ENCODE measurements at regions not wholly inside any gene's neighbourhood (a gene's known extent, or its start where the extent isn't known, plus 50 kb on each side); places are given as distances from the start of the nearest gene placed in this dataset.

DNA sequence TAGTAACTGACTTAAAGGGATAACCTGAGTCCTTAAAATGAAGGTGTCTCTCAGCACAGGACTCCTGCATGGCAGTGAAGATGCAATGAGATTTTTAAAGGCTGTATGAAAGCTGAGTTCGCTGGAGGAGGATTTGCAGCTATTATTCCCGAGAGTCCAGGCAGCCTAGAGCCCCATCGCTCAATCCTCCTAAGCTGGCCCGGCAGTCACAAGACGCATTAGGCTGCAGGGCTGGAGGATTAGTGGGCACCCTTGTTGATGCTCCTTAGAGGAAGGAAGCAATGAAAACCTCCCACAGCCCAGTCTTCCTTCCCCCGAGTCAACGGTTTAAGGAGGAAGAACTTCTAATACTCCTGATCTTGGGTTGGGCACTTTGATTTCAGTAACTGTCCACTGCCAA lies 239.5 kb downstream of the EFNB2 start:
- no peak for DNase-seq

GRCh38 chr13:106291006-106291405 lies 244.5 kb downstream of the EFNB2 start:
- DNase-seq, result no peak

DNA sequence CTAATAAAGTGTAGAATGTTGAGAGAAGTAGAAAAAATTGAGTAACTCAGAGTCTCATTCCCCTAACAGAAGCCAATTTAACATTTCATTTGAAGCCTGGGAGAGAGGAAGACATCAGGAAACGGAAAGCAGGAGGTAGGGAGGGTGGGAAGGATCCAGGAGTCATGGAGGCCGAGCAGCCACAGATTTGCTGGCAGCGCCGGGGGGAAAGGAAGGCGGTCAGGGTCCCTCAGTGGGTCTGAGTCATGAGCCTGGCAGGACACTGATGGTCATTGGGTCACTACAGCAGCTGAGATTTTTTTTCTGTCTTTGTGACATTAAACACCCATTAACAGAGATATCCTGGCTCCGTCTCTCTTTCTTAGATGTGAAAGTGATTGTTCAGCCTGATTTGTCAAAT lies 248.1 kb downstream of the EFNB2 start:
- DNase-seq, result no peak

DNA sequence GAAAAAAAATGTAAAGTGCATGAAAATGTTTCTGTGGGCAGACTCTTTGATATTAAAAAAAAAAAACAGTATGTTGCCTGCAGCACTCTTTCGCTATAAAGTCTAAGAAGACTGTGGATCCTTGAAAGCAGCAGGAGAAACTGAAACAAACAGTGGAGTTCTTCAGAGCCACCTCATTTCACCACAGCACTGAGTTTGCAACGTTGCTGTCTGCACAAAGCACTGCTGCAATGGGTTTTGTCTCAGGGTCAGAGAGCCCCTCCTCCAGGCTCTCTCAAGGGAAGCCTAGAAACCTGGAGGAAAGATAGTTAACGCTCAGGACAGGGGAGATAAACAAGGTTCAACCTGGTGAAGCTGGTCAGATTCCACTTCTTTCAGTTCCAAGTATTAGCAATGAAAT lies 248.7 kb downstream of the EFNB2 start:
- no peak for DNase-seq

GRCh38 chr13:106284358-106284757 lies 251.1 kb downstream of the EFNB2 start:
- DNase-seq, result no peak

DNA sequence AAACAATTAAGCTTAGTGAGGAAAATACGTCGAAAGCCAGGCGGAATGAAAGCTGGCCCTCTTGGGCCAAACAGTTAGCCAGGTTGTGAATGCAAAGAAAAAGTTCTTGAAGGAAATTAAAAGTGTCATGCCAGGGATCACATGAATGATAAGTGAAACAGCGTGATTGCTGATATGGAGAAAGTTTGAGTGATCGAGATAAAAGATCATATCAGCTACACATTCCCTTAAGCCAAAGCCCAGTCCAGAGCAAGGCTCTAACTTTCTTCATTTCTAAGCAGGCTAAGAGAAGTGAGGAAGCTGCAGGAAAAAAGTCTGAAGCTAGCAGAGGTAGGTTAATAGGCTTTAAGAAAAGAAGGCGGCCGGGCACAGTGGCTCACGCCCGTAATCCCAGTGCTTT lies 254.0 kb downstream of the EFNB2 start:
- no peak for DNase-seq

- DNase-seq, result no peak
Observed at GRCh38 chr13:106277484-106278154, 257.8 kb downstream of the EFNB2 start.

DNA sequence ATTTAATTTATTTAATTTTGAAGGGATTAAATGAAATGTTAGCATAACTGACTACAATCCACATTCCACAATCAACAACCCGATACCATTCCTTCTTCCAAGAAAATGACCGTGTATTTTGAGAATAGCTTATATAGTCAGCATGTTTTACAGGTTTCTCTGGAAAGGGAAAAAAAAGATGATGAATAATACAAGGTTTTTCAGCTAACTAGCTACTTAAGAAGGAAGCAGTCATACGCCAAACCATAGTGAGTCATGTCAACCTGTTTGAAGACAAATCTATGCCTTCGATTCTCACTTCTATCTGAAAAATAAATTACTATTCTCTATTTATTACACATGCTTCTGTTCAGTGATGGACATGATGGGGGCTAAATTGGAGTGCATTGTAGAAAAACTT lies 258.6 kb downstream of the EFNB2 start:
- no peak for DNase-seq

DNA sequence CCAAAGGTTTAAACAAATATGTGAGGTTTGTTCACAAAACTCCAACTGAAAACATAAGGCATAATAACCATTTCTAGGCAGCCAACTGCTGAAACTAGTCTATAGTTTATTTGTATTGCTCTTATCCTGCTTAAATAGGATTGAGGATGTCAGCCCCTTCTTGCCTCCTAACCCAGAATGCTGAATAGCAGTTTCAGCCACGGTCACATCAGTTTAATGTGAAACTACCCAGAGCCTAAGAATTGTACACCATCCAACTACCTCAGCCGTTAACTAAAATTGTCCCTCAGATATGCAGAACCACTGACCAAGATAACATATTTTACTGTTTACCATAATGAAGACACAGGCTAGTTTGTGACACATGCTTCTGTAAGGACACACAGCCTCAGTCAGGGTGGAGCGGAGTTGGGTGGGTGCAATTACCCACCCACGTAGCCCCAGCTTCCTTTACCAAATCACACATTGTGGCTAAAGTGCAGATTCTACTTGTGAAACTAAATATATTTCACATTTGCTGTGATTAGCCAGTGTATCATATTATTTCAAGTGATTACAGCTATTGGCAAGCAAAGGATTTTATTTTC lies 259.9 kb downstream of the EFNB2 start:
- DNase-seq, result no peak

DNA sequence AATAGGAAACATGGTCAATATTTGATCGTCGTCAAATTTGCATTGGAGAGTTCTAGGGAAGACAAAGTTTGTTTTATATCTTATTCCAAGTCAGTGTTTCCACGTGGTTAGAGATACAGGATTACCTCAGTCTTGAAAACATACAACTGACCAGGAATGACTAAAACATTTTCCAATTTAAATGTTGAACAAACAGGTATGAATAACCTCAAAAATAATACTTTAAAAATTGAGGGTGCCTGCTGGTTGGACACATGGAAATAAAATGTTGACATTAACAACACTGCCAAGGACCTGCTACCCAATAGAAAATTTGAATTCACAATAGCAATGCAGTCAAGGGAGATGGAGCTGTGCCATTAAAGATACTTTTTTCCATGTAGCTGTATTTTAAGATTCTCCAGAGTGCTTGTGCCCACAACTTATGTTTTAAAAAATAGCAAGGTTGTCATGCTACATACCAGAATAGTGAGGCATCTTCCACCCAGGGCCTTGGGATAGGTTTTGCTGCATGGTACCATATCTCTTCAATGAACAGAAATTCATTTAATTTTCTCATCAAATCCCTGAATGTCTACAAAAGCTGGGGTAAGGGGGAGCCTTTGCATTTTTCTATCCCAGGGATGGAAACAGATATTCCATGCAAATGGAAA lies 260.8 kb downstream of the EFNB2 start:
- no peak for DNase-seq

DNA sequence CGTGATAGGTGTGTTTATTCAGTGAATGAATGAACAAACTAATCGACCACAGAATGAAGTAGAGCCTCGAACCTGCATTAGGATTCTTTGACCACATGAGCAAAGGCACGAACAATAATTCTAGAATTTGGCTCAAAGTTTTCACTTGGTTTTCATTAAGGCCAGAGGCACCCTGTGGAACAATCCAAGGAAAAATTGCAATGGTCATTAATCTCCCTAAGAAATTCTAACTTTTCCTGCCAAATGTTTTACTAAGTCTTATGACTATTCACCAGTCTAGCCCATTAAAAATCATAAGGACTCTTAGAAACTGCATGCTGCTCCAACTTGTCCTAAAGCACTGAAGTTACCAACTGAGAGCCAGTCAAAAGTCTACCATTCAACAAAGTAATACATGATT lies 271.7 kb downstream of the EFNB2 start:
- DNase-seq, result no peak

DNA sequence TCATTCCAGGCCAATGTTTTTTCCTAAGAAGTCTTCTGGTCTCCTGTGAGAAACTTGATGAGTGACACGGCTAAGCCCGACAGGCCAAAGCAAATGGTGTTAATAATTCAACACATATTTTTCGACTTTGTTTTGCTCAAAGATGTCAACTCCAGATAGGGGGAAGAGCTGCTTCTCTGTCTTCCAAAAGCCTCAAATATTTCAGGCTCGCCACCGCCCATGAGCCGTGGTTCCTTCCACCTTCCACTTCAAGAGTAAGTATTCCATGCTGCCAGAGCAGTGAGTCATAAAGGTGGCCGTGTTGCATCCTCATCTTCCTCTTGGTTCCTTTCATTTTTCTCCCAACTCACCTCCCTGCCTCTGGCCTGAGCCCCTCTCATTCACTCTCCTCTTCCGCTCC lies 272.6 kb downstream of the EFNB2 start:
- no peak for DNase-seq

- DNase-seq, result no peak
Observed at GRCh38 chr13:106261450-106261849, 274.0 kb downstream of the EFNB2 start.

DNA sequence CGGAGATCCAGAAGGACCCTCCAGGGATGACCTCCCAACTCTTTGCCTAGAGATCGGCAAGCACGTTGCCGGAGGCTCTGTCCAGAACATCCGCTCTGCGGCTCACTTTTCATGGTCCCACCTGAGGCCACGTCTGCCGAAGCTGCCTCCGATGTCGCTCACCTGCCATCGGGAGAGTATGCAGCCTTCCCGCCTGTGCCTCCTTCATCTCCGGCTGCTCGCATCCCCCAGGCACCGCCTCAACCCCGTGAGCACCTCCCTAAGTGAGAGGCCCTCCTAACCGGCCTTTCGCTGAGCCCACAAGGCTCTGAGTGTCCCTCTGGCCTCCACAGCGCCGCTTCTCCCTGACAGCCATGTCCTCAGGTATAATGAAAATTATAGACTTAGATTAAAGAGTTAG lies 275.1 kb downstream of the EFNB2 start:
- DNase-seq, result no peak

GRCh38 chr13:106259928-106260327 lies 275.5 kb downstream of the EFNB2 start:
- DNase-seq, result no peak

- DNase-seq, result no peak
Observed at GRCh38 chr13:106246666-106247188, 288.7 kb downstream of the EFNB2 start.

- DNase-seq, result no peak
Observed at GRCh38 chr13:106246242-106246641, 289.2 kb downstream of the EFNB2 start.

DNA sequence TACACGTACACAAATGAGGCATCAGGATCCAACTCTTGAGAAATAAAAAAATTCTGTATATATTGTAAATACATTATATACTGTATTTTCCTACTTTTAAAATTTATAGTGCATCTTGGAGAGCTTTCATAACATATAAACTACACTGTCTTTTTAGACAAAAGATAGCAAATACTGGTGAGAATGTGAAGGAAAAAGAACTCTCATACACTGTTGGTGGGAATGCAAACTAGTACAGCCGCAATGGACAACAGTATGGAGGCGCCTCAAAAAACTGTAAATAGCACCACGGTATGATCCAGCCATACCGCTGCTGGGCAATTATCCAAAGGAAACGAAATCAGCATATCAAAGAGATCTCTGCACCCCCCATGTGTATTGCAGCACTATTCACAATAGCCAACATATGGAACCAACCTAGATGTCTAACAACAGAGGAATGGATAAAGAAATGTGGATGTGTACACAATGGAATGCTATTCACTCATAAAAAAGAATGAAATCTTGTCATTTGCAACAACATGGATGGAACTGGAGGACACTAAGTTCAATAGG lies 292.4 kb downstream of the EFNB2 start:
- no peak for DNase-seq

- no peak for DNase-seq
Observed at GRCh38 chr13:106241974-106242953, 293.2 kb downstream of the EFNB2 start.

DNA sequence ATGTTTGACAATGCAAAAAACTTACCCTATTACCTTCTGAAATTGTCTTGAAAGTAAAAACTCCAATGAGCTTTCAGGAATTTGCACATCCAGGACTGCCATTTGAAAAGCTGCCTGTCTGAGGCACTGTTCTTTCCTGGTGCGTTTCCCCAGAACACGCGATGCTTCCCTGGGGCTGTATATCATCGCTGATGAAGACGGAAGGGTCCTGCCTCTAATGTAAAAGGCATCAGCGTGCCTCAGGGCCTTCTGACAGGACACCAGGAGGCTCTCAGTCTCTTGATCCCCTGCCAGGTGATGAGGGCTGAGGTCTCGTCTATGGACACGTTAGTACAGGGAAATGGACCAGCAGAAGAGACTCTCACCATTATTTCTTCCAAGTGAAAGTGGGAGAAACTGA lies 296.8 kb downstream of the EFNB2 start:
- no peak for DNase-seq

GRCh38 chr13:106234636-106235035 lies 300.8 kb downstream of the EFNB2 start:
- no peak for DNase-seq

- DNase-seq, result no peak
Observed at GRCh38 chr13:106233134-106233735, 302.2 kb downstream of the EFNB2 start.
